NCI-H2227 (cell line): ENCODE measurements at regions not wholly inside any gene's neighbourhood (a gene's known extent, or its start where the extent isn't known, plus 50 kb on each side); places are given as distances from the start of the nearest gene placed in this dataset.

Experiments used
- DNase-seq: peaks from one replicate; lab custom pipeline; 2025; ENCODE audit not compliant: unreplicated experiment; lab: John Stamatoyannopoulos, UW

DNA sequence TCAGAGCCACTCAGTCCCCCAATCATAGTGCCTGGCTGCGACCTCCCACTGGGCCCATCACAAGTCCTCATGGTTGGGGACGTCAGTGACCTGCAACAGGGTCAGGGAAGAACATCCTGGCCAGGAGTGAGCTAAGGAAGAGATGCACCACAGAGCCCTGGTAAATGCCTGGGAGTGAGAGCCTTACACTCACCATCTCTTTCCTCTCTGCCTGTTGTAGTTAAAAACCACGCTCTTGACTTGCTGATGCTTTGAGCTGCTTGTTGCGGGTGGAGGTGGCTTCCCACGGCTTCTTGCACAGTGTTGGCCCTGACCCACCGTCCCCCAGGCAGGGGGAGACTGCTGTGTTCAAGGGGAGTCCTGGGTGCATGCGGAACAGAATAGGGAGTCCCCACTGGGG is 91.1 kb upstream of the RGMA start:
- peak; percentile 1 for DNase-seq

DNA sequence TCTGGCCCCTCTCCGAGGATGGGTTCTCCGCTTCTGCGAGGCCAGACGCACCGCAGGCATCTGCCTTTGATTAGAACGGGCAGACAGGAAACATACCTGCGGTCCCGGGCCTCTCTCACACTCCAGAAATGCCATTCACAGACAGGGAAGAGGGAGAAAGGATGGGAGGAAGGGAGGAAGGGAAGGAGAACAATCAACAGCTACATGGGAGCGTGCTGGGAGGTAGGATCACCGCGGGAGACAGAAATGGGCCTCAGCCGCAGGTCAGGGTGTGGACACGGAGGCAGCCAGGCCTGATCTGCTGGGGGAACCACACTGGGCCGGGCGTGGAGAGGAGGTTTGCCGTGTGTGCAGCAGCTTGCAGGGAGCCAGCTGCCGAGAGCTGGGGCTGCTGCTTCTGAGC is 90.7 kb upstream of the RGMA start:
- no peak for DNase-seq

DNA sequence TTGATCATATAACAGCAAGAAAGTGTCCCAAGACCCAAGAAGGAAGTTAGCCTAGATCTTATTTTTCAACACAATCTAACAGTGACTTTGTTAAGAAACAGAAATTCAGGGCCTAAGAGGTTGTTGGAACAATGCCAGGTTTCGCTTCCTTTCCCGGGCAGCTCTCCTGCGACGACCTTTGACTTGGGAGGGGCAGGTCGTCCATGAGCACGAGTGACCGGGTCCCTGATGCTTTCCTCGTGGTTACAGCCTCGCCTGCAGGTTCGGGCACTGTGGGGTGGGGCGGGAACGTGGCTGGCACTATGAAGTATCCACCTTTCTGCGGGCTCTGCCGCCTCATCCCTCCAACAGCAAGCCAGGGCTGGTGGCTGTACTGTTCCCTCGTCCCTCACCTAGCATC is 90.1 kb upstream of the RGMA start:
- peak; percentile 4 for DNase-seq

DNA sequence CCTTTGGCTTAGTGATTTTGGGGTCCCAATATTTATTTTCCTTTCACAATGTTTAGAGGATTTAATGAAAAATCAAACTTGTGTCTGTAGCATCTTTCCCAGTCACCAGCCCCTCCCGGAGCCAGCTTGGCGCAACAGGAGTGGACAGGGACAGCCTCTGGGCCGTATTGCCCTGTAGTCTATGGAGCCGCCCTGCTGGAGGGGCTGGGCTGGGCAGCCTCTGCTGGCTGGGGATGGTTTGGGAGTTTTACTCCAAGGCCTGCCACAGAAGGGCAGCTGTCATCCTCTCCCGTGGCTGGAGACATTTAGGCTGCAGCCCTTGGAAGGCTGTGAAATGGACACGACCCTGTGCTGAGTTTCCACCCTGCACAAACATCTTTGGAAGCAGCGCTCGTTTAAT is 89.4 kb upstream of the RGMA start:
- DNase-seq: no peak

DNA sequence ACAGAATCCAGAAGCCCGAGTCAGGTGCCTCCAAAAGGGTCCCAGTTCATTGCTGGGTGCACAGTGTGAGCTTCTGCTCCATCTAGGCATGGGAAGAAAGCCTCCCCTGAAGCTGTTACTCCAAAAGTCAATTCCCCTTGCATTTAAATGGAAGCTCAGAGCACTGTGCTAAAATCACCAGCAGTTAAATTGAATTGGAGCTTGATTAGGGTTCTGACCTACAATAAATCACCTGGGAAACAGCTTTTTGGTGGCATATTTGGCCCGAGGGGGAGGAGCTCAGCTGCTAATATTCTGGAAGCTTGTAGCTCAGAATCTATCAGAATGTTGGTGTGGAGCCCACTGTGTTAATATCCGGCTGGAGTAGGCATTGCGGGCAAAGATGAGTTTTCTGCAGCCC is 87.1 kb upstream of the RGMA start:
- DNase-seq: peak; percentile 32

DNA sequence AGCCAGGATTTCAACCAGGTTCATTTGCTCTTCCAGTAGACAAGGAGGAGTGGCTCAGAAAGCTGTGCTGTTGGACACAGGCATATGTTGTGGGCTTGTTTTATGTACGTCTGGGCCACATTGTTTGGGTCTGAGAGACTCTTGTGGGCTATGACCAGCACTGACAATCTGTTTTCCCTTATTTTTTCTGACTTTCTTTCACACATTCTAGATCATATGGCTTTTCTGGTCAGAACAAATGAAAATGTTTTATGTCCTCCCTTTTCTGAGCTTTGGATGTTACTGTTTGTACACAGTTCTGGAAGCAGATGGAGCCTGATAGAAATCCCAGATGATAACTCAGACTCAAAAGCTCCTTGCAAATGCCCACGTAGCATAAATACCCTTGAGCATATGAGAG is 85.8 kb upstream of the RGMA start:
- no peak for DNase-seq

DNA sequence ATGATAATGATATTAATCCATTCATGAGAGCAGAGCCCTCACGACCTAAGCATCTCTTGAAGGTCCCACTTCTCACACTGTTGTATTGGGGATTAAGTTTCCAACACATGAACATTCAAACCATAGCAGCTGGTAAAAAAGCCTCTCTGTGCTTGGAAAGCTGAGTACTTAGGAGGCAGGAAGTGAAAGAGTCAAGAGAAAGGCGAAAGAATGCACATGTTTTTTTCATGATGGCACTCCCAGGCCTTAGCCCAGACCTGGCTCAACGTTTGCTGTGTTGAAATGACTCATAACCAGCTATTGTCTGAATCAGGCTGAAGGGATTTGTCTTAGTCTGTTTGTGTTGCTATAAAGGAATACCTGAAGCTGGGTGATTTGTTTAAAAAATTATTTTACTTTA is 84.4 kb upstream of the RGMA start:
- no peak for DNase-seq

DNA sequence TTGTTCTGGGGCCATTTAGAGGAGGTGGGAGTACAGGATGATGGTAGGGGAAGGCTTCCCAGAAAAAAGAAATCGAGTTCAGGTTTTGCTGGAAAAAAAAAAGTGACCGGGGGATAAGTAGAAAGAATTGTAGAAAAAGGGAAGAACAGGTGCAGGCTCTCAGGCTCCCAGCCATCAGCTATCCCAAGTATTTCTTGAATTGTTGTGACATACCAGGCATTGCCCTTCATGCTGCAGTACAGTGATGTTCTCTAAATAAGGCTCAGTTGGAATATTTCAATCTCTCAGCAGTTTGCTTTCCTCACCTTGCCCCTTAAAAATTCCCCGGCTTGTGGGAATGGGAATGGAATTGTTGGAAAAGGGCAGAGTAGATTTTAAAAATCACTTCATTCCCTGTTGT is 82.5 kb upstream of the RGMA start:
- no peak for DNase-seq

DNA sequence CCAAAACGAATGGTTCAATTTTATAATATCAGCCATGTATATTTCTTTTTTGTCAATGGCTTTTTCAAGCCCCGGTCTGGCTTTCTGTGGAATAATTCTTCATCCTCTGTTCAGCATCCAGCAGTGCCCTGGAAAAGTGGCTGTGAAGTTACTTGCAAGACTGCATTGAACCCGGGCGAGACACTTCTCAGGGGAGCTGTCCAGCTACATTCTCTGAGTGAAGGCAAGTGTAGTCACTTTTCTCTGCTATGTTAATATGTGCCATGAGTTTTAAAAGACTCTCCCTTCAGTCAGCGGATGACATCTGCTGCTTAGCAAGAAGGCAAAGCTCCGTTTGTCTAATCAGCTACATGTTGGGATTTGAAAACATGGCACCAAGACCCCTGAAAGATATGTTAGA is 81.3 kb upstream of the RGMA start:
- no peak for DNase-seq

DNA sequence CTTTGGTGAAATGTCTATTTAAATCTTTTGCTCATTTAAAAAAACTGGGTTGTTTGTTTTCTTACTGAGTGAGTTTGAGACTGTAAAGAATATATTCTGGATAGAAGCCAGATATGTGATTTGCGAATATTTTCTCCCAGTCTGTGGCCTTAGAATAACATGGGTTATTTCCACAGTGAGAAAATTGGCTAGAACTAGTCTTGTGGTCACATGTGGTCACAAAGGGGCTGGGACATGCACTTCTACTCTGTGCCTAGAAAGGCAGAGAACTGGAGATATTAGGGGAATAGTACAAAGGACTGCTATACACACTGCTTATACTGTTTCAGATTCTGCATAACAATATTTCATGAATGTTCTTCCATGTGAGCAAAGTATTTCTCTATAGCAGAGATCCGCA is 79.9 kb upstream of the RGMA start:
- no peak for DNase-seq

DNA sequence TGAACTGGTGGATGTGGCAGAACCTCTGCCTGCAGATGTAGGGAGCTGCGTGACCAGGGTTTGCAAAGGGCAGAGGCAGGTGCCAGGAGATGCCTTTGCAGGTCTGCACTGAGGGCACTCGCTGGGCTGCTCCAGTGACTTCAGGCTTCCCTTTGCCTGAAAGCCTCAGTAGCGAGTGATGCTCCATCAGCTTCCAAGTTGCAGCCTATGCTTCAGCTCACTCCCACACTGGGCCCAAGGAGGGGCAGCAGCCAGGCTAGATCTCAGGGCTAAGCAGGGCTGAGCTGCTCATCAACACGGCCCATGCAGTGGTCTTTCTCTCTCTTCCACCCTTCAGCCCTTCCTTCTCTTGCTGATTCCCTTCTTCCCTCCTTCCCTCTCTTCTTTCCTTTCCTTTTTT is 78.3 kb upstream of the RGMA start:
- DNase-seq: no peak

DNA sequence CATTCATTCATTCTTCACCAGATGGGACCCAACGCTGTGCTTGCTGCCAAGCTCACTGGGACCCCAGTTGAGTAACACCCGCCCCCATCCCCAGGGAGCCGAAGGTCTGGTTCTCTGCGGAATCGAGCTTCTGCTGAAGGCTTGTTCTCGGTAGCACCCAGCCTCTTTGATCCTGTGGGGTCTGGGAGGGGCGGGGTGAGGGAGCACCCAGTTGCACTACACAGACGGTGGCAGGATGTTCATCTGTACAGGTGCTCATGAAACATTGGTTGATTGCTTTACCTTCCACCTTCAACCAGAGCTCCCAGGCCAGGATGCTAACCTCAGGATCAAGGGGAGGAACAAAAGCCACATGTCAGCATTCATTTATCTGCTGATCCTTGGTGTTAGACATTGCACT is 77.7 kb upstream of the RGMA start:
- DNase-seq: no peak

DNA sequence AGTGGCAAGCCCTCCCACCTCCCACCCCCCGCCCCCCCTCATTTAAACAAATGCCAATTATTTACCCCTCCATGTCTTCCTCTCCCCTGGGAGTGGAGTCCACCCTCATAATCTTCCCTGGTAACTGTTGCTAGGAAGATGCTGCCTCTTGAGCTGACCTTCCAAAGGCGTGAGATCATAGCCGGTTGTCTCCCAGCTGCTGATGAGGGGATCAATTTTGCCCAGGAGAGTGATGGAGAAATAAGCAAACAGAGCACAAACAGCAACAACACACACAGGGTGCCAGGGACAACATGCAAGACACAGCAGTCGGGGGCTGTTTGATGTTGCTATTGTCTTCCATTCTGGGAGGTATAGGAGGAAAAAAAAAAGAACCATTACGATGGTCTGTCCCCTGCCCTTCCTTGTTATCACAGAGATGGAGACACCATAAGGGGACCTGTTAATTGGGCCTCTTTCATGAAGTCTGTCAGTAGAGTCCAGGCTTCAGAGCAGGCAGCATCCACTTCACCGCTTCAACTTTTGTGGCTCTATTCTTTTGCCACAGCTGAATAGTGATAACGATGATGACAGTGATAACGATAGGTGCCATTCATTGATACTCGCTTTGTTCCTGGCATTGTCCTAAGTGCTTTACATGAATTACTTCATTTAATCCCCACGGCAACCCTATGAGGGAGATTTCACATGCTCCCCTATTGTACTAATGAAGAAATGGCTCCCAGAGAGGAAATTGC is 76.9 kb upstream of the RGMA start:
- DNase-seq: peak; percentile 12

DNA sequence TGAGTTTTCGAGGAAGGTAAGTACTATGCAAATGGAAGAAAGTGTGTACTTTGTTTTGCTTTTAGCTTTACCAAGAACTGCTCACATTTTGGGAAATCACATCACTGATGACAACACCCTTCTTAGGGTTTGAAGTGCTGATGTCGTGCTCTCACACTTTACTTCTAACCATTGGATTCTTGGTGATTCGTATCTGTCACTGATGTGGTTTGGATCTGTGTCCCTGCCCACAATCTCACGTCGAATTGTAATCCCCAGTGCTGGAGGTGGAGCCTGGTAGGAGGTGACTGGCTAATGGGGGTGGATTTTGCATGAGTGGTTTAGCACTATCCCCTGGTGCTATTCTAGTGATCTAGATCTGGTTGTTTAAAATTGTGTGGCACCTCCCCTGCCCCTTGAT is 75.4 kb upstream of the RGMA start:
- DNase-seq: no peak

DNA sequence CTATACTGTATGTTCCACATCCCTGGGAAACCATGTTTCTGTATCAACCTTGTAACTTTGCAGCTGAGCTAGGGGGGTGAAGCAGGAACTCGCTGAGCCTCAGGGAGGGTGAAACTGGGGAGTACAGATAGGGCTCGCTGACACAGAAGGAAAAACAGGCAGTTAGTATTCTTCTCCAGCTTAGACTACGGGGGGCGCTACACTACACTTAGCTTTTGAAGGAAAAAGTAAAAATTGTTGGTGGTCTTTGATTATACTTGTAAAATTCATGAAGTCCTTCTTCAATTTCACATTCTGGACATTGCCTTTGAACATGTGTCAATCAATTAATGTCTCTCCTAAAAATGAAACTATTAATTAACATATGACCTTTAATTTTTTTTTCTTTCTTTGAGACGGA is 73.5 kb upstream of the RGMA start:
- no peak for DNase-seq

DNA sequence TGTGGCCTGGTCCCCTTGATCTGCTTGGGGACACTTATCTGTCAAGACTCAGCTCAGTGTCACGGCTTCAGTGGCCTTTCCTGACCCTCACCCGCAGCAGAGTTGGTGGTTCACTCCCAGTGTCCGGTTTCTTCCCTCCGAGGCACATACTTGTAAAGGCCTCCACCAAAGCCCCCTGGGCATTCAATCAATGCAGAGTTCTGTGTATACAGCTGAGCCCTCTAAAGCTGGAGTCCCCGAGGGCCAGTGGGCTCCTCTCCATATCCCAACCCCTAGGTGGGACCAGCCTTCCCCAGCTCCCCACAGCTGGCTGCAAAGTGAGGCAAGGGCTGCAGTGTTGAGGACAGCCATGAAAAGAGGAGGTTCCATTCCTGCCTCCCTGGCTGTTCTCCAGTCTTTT is 70.9 kb upstream of the RGMA start:
- DNase-seq: no peak

DNA sequence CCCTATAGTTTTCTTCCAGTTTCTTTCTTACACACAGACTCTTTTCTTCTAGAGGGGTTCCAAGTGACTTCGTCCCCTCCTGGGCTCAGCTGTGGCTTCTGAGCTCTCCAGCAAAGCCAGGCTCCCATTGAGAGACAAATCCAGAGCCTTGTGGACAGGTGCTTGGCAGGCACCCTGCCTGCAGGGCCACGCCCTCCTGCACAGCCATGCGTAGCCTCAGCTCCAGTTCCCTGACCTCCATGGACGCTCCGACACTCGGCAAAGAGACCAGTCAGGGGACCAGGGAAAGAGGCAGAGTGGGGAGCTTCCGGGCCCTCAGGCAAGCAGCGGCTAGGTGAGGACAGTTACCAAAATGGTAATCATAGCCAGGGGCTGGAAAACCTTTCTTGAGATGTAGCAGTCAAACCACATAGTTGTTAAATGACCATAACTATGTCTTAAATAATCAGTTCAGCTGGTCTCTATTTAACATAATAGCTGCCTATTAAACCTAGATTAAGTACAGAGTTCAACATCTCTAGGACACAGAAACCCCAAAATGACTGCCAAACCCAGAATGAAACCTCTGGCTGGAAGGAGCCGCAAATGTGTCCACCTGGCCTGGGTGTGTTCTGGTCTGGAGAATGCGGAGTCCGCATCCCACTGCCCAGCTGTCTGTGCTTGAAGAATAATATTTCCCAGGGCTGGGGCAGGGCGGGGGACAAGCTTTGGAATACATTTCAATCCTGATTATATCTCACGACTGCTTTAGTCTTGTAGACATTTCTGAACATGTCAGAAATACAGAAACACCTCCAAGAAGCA is 69.3 kb upstream of the RGMA start:
- DNase-seq: no peak

DNA sequence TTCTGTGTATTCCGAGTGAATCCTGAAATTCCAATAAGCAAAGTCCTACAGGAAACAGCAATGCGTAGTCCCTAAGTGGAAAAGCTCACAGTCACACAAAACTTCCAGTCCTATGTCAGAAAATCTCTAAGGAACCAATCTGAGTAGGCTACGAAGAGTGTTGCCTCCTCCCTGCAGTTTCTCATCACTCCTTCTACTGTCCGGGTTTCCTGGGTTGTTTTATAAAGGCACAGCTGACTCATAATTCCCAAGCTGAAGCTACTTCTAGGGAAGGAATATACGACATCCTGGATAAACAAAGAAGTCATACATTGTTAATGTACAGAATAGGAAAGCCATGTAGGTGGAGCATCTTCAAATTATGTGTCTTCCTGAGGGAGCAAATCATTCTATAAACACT is 65.7 kb upstream of the RGMA start:
- DNase-seq: no peak

DNA sequence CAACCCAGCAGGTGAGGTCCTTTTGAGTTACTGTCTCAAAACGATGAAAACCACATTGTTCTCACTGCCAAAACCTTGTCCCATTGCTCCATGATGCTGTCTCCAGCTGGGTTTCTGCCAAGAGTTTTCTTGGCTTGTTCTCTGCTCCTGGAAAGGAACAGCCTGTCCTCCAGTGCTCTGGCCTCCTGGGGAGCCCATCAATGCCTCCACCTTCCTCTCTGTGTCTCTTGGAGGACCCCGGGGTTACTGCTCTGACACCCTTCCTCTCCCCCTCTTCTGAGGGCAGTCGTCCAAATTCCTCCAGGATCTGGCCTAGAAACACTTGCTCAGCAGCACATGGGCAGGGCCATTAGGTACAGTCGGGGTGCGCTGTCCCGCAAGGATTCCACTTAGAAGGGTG is 63.9 kb upstream of the RGMA start:
- no peak for DNase-seq

DNA sequence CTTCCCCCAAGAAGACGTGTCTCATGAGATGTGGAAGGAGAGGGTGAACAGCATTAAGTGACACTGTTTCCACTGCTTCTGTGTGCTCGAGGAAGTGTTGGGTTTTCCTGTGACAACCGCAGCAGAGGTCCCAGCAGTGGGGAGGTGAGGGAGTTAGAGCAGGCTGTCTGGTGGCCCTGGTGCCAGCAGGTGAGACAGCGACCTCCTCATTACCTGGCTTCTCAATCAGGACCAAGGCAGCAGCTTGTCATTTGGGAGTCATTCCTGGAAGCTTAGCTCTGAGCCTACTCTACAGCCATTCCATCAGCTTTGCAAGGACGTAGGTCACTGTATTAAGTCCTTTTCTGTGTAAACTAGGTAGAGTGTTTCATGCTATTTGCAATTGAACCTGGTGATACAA is 63.3 kb upstream of the RGMA start:
- DNase-seq: no peak

DNA sequence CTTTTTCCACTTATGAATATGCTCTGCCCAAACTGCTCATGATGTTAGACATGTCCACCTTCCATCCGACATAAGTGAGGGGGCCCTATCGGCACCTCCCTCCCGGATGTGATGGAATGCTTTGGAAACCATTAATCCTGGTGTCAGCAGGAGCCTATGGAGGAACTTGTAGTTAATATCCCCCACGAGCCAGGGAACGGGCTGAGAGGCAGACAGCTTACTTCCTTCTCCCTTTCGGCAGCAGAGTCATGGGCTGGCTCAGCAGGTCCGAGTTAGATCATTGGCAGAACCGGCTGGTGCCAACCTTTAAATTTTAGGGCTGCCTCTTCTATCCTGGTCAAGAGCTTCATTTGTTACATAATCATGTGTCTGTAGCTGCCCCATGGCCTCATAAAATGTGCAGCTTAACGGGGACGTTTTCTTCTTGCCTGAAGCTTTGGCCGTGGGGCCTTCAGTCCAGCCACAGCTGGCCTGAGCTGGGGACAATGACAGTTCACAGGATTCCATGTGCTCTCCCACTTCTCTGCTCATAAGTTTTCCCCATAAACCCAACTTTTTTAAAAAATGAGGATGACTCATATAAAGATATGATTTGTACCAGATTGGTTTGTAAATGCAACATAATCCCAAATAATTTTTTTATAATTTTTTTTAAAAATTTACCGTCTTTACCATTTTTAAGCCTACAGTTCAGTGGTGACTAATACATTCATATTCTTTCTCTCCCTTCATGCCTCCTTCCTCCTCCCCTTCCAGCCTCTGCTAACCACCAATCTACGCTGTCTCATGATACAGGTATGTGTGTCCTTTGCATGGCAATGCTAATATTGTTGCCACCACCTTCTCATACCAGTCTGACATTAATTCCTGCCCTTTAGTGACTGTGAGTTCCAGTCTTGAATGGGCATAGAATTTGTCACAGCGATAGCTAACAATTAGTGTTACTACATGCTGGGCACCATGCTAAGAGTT is 62.2 kb upstream of the RGMA start:
- DNase-seq: no peak

DNA sequence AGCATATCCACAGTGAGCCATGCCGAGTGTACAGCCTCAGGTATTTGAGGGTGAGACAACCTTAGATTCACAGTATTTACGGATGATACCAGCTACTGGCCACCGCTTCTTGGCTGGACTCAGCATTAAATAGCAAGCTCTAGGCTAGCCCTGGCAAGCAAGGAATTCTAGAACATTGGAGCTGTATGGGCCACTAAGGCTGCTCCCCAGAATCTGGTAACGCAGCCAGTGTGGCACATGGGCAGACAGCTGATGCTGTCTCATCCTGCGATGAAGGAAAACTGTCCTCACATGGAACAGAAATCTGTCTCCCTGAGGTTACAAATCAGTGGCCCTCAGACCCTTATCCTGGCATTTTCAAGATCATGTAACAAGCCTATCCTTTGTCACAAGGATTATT is 57.6 kb upstream of the RGMA start:
- DNase-seq: no peak
